Omental fat pad (tissue), 3 donors: ENCODE measurements at regions not wholly inside any gene's neighbourhood (a gene's known extent, or its start where the extent isn't known, plus 50 kb on each side); places are given as distances from the start of the nearest gene placed in this dataset.

Experiments
- ATAC-seq: fragments of 150-250 bp; one replicate; pipeline ENCODE4 v1.9.1; 2016; ENCODE audit warnings: mild to moderate bottlenecking, moderate library complexity; ENCODE audit not compliant: low FRiP score
- DNase-seq: peaks from one replicate; pipeline ENCODE4 v3.0.0-alpha.2; 2019; ENCODE audit warnings: low spot score
- CTCF ChIP-seq, 3 donors: fragments of 450-650 bp; IDR thresholded peaks; one replicate each; pipeline ENCODE4 v1.5.1; 2016 to 2017; ENCODE audit warnings: antibody characterized with exemption in 3 of 3, mild to moderate bottlenecking in 3 of 3, moderate library complexity in 2 of 3

DNA sequence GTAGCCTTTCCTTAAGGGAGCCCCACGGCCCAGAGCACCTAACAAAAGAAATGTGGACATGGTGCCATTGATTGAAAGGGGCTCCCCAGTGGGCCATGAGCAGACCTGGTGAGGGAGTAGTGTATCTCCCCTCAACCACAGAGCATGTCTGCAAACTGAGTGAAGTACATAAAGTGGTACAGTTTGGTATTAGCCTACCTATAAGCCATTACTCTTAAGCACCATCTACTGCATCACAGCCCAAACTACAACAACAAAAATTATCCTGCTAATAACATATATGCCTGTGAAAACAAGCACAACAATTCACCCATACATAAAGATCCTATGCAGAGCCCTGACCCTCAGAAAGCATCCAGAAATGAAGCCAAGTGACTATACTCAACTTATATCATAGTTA is 407.8 kb downstream of the PTPRC start:
- DNase-seq (no peak), ATAC-seq (no peak)

GRCh38 chr1:199054694-199055093 is 415.9 kb downstream of the PTPRC start:
- ATAC-seq: no peak
- no peak for TF ChIP-seq CTCF (IDR thresholded peaks at IDR 0.05)

More for the DNA sequence above, 407.8 kb downstream of the PTPRC start:
- no peak for TF ChIP-seq CTCF (IDR thresholded peaks at IDR 0.05)

DNA sequence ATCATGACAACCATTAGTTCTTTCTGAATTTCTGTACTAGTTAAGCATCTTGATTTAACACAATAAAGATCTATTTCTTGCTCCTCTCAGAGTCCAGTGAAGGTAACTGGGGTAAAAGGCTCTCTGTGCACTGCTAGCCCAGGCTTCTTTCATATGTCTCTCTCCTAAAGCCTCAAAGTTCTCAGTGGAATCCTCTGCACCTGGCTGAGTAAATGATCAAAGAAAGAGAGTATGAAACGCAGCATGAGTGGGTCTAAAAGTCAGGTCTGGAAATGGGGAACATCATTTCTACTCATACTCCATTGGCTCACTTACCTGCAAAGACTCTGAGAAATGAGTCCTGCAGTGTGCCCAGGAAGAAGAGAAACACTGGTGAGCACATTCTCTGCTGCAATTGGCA is 418.5 kb downstream of the PTPRC start:
- DNase-seq (no peak), ATAC-seq (no peak)
- TF ChIP-seq CTCF (IDR thresholded peaks at IDR 0.05): no peak

More at GRCh38 chr1:199054694-199055093, 415.9 kb downstream of the PTPRC start:
- DNase-seq: no peak

GRCh38 chr1:199058281-199058680 is 419.4 kb downstream of the PTPRC start:
- ATAC-seq (no peak), DNase-seq (no peak)
- no peak for TF ChIP-seq CTCF (IDR thresholded peaks at IDR 0.05)

- no peak for ATAC-seq
- no peak for DNase-seq
- TF ChIP-seq CTCF (IDR thresholded peaks at IDR 0.05): no peak
Measured at GRCh38 chr1:199064971-199065370, 426.1 kb downstream of the PTPRC start.

- no peak for ATAC-seq
- no peak for DNase-seq
- no peak for TF ChIP-seq CTCF (IDR thresholded peaks at IDR 0.05)
Measured at GRCh38 chr1:199067483-199067882, 428.6 kb downstream of the PTPRC start.

- ATAC-seq (no peak), DNase-seq (no peak)
- TF ChIP-seq CTCF (IDR thresholded peaks at IDR 0.05): no peak
Measured at GRCh38 chr1:199071080-199071479, 432.2 kb downstream of the PTPRC start.
